Stimulated activated CD8-positive, alpha-beta memory T cell treated with anti-CD3 and anti-CD28 coated beads, Interleukin-2, amount 100 ng/mL, for 1 hour (primary cell): ENCODE measurements at regions not wholly inside any gene's neighbourhood (a gene's known extent, or its start where the extent isn't known, plus 50 kb on each side); places are given as distances from the start of the nearest gene placed in this dataset.

Experiments
- DNase-seq, 2 donors: peaks; one replicate each; pipeline ENCODE4 v3.0.0-alpha.2; 2020; ENCODE audit warnings: low read depth in 2 of 2

DNA sequence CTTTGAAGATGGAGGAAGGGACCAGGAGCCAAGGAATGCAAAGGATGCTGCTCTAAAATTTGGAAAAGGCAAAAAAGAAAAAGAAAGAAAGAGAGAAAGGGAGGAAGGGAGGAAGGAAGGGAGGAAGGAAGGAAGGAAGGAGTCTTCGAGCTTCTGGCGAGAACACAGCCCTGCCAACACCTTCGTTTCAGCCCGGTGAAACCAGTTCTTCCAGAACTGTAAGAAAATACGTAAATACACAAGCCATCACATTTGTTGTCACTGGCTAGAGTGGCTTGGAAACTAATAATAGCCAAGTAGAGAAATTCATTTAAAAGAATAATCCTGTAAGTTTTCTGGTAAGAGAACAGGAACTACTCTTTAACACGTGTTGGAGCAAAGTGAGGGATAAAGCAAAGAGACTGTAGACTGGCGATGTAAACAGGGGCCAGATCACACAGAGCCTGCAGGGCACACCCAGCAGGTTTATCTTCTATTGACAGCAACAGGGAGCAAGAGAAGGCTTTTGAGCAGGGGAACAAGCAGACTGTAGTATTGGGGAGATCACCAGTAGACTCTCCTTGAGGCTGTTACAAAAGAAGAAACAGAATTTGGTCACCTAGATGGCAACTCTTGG, 188.7 kb upstream of the MPHOSPH6 start:
- DNase-seq, result no peak

DNA sequence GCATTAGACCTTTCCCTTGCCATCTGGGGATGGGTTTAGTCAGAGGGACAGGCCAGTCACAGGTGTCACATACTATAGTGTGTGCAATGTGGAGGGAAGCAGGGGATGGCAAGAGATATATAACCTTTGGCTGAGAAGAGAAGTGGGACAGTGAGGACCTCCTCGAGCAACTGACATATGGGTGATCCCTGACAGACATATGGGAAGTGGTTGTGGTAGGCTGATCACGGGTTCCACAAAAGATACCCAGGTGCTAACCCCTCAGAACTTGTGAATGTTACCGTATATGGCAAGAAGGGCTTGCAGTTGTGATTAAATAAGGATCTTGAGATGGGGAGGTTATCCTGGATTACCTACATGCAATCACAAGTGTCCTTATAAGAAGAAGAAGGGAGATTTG, 188.1 kb upstream of the MPHOSPH6 start:
- no peak for DNase-seq

GRCh38 chr16:82357237-82357636, 187.2 kb upstream of the MPHOSPH6 start:
- no peak for DNase-seq

GRCh38 chr16:82350560-82350959, 180.5 kb upstream of the MPHOSPH6 start:
- no peak for DNase-seq

GRCh38 chr16:82345318-82345717, 175.3 kb upstream of the MPHOSPH6 start:
- DNase-seq, result no peak

DNA sequence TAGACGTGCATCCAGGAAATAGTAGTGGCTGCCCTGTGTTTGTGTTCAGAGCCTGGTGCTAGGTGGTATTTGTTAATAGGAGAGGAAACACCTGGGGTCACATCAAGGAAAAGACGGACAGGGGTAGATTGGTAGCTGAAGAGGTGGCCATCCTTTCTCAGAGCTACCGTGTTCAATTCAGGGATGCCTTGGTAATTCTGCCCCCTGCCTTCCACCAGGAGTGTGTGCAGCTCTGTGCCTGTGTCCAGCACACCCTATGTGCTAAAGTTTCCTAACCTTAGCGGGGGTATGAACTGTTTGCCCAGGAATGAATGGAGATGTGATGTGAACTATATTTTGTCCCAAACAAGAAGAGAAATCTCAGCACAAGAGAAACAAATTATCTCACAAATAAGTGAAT, 174.1 kb upstream of the MPHOSPH6 start:
- no peak for DNase-seq

- DNase-seq, result no peak
Measured at GRCh38 chr16:82341146-82341669, 171.2 kb upstream of the MPHOSPH6 start.

GRCh38 chr16:82340531-82340930, 170.5 kb upstream of the MPHOSPH6 start:
- no peak for DNase-seq

GRCh38 chr16:82337355-82337754, 167.3 kb upstream of the MPHOSPH6 start:
- no peak for DNase-seq

DNA sequence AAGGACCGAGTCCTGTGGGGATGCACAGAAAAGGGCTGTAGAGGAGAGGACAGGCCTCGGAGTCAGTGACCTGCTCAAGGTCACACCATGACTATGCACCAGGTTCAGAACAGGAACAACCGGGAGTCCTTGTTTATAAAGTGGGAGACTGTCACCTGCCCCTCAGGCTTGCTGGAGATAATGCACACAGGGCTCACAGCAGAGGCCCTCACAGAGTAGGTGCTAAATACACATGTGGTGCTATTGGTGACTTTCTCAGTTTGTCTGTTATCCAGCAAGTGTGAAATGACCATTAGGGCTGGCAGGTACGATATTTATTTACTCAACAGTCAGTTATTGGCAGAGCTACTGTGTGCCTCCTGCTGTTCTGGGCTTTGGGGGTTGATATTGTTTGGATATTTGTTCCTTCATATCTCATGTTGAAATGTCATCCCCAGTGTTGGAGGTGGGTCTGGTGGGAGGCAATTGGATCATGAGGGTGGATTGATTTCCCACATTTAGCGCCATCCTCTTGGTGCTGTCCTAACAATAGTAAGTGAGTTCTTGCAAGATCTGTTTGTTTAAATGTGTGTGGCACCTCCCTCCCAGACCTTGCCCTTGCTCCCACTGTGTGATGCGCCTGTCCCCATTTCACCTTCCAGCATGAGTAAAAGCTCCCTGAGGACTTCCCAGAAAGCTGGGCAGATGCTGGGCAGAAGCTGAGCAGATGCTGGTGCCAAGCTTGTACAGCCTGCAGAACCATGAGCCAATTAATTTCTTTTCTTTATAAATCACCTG, 162.1 kb upstream of the MPHOSPH6 start:
- DNase-seq, result no peak

- no peak for DNase-seq
Measured at GRCh38 chr16:82331397-82331796, 161.4 kb upstream of the MPHOSPH6 start.

- DNase-seq, result no peak
Measured at GRCh38 chr16:82329504-82330192, 159.6 kb upstream of the MPHOSPH6 start.

DNA sequence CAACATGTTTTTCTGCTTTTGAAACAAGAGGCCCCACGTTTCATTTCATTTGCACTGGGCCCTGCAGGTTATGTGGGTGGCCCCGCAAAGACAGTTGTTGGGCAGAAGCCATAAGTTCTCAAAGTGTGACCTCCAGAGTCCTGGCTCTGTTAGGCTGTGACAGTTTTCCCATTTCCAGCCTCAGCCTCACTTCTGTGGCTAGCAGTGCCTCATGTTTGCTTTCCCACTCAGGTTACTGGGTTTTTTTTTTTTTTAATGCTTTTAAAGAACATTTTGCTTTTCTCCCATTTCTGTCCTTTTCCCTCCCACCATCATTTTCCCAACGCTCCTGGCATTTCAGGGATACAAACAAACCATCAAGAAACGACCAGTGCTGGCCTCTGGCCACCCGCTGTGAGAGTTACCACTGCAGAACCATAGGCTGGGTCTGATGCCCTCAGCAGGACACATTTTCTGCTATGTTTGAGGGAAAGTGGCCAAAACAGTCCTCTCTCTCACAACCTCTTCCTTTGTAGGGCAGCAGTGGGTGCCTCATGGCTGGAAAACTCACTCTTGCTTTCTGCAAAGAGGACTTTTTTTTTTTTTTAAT, 159.0 kb upstream of the MPHOSPH6 start:
- no peak for DNase-seq

GRCh38 chr16:82323171-82323570, 153.1 kb upstream of the MPHOSPH6 start:
- DNase-seq, result no peak

GRCh38 chr16:82322177-82322576, 152.2 kb upstream of the MPHOSPH6 start:
- DNase-seq, result no peak

DNA sequence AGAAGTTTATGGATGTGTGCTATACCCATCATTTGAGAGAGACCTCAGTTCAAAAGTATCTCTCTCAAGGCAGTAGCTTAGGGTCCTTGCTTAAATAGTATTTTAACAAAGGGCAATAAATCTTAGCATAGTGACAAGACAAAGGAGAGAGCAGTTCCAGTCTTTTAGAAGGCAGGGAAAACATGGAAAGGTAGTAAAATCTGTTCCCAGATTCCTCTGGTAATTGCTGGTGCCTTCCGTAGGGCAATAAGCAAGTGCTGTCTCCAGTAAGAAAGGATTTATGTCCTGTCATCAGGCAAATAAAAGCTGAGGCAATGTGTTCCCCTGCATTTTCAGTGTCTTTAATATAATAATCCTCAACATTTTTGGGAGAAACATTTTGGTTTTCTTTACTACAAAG, 149.0 kb upstream of the MPHOSPH6 start:
- no peak for DNase-seq

DNA sequence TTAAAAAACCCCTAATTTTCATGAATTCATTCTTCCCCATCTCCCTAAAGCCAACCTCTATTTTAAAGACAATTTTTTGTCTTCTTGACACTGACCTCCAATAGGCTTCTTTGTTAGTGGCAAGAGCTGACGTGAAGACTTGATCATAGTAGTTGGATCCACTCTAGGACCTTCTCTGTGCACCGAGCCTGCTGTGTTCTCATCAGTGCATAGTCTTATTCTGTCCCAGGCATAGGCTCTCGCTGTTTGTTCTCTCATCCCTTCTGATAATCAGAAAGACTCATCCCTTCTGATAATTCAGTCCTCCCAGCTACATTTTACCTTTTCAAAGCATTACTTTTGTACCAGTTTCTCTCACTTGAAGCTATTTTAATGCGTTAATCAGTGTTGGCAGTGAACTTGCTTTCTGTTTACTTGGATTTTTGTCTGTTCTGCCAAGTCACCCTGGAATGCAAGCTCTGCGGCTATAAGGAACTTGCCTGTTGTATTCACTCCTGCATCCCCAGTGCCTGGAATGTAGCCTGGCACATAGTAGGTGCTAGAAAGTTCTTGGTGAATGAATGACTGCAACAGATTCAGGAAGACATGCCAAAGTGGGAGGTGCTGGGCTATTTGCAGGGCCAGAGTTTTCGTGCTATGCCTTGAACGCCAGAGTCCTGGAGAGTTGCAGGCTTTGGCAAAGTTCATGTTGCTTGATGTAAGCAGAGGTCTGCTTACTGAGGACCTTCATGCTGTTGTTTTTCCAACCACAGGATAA, 147.6 kb upstream of the MPHOSPH6 start:
- no peak for DNase-seq

GRCh38 chr16:82313754-82314153, 143.7 kb upstream of the MPHOSPH6 start:
- no peak for DNase-seq

DNA sequence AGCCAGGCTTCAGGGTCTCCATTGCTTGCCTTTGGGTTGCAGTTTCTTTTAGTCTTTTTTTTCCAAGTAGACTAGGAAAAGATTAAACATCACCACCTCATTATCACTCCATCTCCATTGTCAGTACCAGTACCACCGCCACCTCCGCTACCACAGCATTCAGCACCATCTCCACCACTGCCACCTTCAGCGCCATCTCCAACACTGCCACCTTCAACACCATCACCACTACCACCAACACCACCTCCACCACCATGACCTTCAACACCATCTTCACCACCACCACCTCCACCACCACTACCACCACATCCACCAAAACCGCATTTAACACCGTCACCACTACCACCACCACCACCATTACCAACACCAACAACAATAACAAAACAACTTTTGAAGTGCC, 141.5 kb upstream of the MPHOSPH6 start:
- DNase-seq, result no peak

DNA sequence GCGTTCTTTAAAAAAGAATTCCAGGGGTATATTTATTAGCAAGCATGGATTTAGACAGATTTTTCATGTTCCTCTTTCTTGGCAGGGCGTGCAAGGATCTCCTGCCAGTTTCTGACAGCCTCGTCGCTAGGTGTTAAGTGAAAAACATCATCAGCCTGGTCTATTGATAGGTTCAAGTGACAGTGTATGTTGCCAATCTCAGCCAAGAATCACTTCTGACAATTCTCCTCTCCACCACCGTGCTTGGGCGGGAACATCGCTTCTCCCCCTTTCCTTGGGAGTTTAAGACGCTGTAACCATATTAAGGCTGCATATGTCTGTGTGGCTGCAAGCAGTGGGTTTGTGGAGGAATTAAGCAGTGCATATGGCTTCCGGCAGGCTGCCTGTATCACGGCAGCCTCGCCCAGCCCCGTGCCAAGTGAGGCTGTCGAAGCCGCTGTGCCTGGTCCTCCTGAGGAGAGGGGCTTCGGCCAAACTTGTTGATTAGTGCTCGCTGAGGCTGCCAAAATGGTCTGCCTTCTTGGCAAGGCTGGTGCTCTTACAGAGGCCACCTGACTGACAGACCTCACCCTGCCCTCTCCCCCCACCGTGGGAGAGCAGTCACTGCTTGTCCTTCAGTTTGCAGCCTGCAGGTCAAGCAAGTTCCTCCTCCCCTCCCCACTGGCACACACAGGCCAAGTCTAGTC, 132.2 kb upstream of the MPHOSPH6 start:
- DNase-seq, result no peak

DNA sequence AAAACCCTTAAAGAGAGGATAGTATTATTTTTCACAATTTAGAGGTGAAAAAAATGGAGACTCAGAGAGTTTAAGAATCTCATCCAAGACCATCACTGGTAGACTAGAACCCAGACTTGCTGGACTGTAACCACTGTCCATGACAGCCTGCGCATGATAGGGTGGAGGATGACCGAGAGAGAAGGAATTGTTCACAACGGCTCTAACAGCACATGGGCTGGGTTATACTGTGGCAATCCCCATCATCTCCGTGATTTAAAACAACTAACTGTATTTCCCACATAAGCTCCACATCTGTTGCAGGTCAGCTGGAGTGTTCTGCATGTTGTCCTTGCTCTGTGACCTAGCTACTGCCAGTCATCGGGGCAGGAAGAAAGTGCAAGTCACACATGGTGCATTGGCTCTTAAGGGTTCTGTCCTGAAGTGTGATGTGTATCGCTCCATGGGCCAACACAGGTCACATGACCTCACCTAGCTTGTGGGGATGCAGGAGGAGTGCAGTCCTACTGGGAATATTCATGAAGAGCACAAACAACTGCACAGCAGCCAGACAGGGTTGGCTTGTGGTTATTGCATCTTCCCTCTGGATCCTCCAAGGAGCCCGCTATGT, 131.2 kb upstream of the MPHOSPH6 start:
- no peak for DNase-seq
